ENCODE measurements at regions not wholly inside any gene's neighbourhood (a gene's known extent, or its start where the extent isn't known, plus 50 kb on each side); places are given as distances from the start of the nearest gene placed in this dataset.
"Not testable (repeated sequence)": the region's sequence is repeated elsewhere in the genome, so short reads cannot be mapped to it uniquely, and the experiment has no call there.

GRCh38 chr1:220453371-220453770 lies 74.6 kb upstream of the MARK1 start:
- Histone ChIP-seq H3K4me3 (ENCODE audit: low read depth in 1 of 3, low read length in 3 of 3) (no peak overlapping the region), H3K4me1 (ENCODE audit: control insufficient read depth in 3 of 3, insufficient read depth in 2 of 3, low read depth in 1 of 3, low read length in 2 of 3) (peaks cover 0 to 3% (median 0%) of the 10 kb centered on the region in 3 donors), H3K27me3 (ENCODE audit: control insufficient read depth in 3 of 3, insufficient read depth in 3 of 3, low read length in 3 of 3) (no peaks in the 10 kb centered on the region), H3K36me3 (ENCODE audit: control insufficient read depth in 3 of 3, insufficient read depth in 2 of 3, low read depth in 1 of 3, low read length in 3 of 3) (no peaks in the 10 kb centered on the region), H3K27ac (ENCODE audit: low read depth in 1 of 3, low read length in 2 of 3) (no peak overlapping the region), H3K9me3 (ENCODE audit: control insufficient read depth in 2 of 2, insufficient read depth in 1 of 2, low read depth in 1 of 2, low read length in 1 of 2) (no peaks in the 10 kb centered on the region)
- WGBS, 3 donors, result 75 to 85% (median 82%) methylated on average over 2 of the region's 2 CpGs
- DNase-seq, result no peak
- FAIRE-seq, result no peak

- DNase-seq, result peak; percentile 25 to 71
- Histone ChIP-seq H3K36me3 (ENCODE audit: control insufficient read depth in 3 of 3, insufficient read depth in 2 of 3, low read depth in 1 of 3, low read length in 3 of 3) (no peaks in the 10 kb centered on the region), H3K27me3 (ENCODE audit: control insufficient read depth in 3 of 3, insufficient read depth in 3 of 3, low read length in 3 of 3) (no peaks in the 10 kb centered on the region), H3K27ac (ENCODE audit: low read depth in 1 of 3, low read length in 2 of 3) (no peak overlapping the region), H3K4me3 (ENCODE audit: low read depth in 1 of 3, low read length in 3 of 3) (no peak overlapping the region), H3K4me1 (ENCODE audit: control insufficient read depth in 3 of 3, insufficient read depth in 2 of 3, low read depth in 1 of 3, low read length in 2 of 3) (no peaks in the 10 kb centered on the region), H3K9me3 (ENCODE audit: control insufficient read depth in 2 of 2, insufficient read depth in 1 of 2, low read depth in 1 of 2, low read length in 1 of 2) (no peaks in the 10 kb centered on the region)
- no peak for FAIRE-seq
- 18 to 27% (median 21%) methylated on average over 4 of the region's 4 CpGs for WGBS, 3 donors
Measured at GRCh38 chr1:220451532-220451931, 76.4 kb upstream of the MARK1 start.

DNA sequence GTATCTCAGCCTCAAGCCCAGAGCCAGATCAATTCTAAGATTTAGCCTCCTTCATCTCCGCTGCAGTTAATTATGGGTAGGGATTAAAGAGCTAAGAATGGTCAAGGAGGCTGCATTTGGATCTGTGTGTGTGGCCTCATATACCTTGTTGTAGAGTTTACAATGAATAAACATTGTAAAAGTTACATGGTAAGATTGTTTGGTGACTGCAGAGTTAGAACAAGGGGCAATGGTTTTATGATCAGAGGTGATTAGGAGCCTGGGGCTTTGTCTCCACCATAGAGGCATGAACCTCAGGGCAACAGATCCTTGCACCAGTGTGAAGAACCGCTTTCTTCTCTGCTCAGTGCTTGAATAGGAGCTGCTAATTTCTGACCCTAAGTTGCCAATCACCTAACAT lies 77.0 kb upstream of the MARK1 start:
- H3K36me3 ChIP-seq (ENCODE audit: control insufficient read depth in 3 of 3, insufficient read depth in 2 of 3, low read depth in 1 of 3, low read length in 3 of 3), result no peaks in the 10 kb centered on the region
- H3K27me3 ChIP-seq (ENCODE audit: control insufficient read depth in 3 of 3, insufficient read depth in 3 of 3, low read length in 3 of 3), result no peaks in the 10 kb centered on the region
- no peaks in the 10 kb centered on the region for H3K4me1 ChIP-seq (ENCODE audit: control insufficient read depth in 3 of 3, insufficient read depth in 2 of 3, low read depth in 1 of 3, low read length in 2 of 3)
- no peak for DNase-seq
- H3K27ac ChIP-seq (ENCODE audit: low read depth in 1 of 3, low read length in 2 of 3), result no peak overlapping the region
- no peak for FAIRE-seq
- WGBS, 3 donors, result 57 to 67% (median 64%) methylated on average over 2 of the region's 2 CpGs
- H3K9me3 ChIP-seq (ENCODE audit: control insufficient read depth in 2 of 2, insufficient read depth in 1 of 2, low read depth in 1 of 2, low read length in 1 of 2), result no peaks in the 10 kb centered on the region
- H3K4me3 ChIP-seq (ENCODE audit: low read depth in 1 of 3, low read length in 3 of 3), result no peak overlapping the region

GRCh38 chr1:220448217-220448616 lies 79.7 kb upstream of the MARK1 start:
- Histone ChIP-seq H3K4me3 (ENCODE audit: low read depth in 1 of 3, low read length in 3 of 3) (no peak overlapping the region), H3K4me1 (ENCODE audit: control insufficient read depth in 3 of 3, insufficient read depth in 2 of 3, low read depth in 1 of 3, low read length in 2 of 3) (no peaks in the 10 kb centered on the region), H3K27ac (ENCODE audit: low read depth in 1 of 3, low read length in 2 of 3) (no peak overlapping the region), H3K9me3 (ENCODE audit: control insufficient read depth in 2 of 2, insufficient read depth in 1 of 2, low read depth in 1 of 2, low read length in 1 of 2) (peaks cover 0 to 8% of the 10 kb centered on the region in 2 donors), H3K36me3 (ENCODE audit: control insufficient read depth in 3 of 3, insufficient read depth in 2 of 3, low read depth in 1 of 3, low read length in 3 of 3) (no peaks in the 10 kb centered on the region), H3K27me3 (ENCODE audit: control insufficient read depth in 3 of 3, insufficient read depth in 3 of 3, low read length in 3 of 3) (no peaks in the 10 kb centered on the region)
- 65 to 75% (median 72%) methylated on average over 4 of the region's 4 CpGs for WGBS, 3 donors
- no peak for FAIRE-seq
- DNase-seq, result no peak

- H3K4me1 ChIP-seq (ENCODE audit: control insufficient read depth in 3 of 3, insufficient read depth in 2 of 3, low read depth in 1 of 3, low read length in 2 of 3); H3K36me3 ChIP-seq (ENCODE audit: control insufficient read depth in 3 of 3, insufficient read depth in 2 of 3, low read depth in 1 of 3, low read length in 3 of 3); H3K9me3 ChIP-seq (ENCODE audit: control insufficient read depth in 2 of 2, insufficient read depth in 1 of 2, low read depth in 1 of 2, low read length in 1 of 2); H3K27ac ChIP-seq (ENCODE audit: low read depth in 1 of 3, low read length in 2 of 3); H3K27me3 ChIP-seq (ENCODE audit: control insufficient read depth in 3 of 3, insufficient read depth in 3 of 3, low read length in 3 of 3); FAIRE-seq; H3K4me3 ChIP-seq (ENCODE audit: low read depth in 1 of 3, low read length in 3 of 3): not testable (repeated sequence)
- WGBS, 3 donors, result 12 to 49% (median 35%) methylated on average over 3 of the region's 3 CpGs
- DNase-seq, result peak in 1 of 2 donors; percentile 10
Measured at GRCh38 chr1:220444586-220444985, 83.3 kb upstream of the MARK1 start.

- H3K27me3 ChIP-seq (ENCODE audit: control insufficient read depth in 3 of 3, insufficient read depth in 3 of 3, low read length in 3 of 3), result no peaks in the 10 kb centered on the region
- H3K4me3 ChIP-seq (ENCODE audit: low read depth in 1 of 3, low read length in 3 of 3), result no peak overlapping the region
- no peak overlapping the region for H3K27ac ChIP-seq (ENCODE audit: low read depth in 1 of 3, low read length in 2 of 3)
- 44 to 52% (median 46%) methylated on average over 3 of the region's 3 CpGs for WGBS, 3 donors
- FAIRE-seq, result no peak
- no peak for DNase-seq
- no peaks in the 10 kb centered on the region for H3K4me1 ChIP-seq (ENCODE audit: control insufficient read depth in 3 of 3, insufficient read depth in 2 of 3, low read depth in 1 of 3, low read length in 2 of 3)
- peaks cover 0 to 8% of the 10 kb centered on the region in 2 donors for H3K9me3 ChIP-seq (ENCODE audit: control insufficient read depth in 2 of 2, insufficient read depth in 1 of 2, low read depth in 1 of 2, low read length in 1 of 2)
- H3K36me3 ChIP-seq (ENCODE audit: control insufficient read depth in 3 of 3, insufficient read depth in 2 of 3, low read depth in 1 of 3, low read length in 3 of 3), result no peaks in the 10 kb centered on the region
Measured at GRCh38 chr1:220441211-220441610, 86.7 kb upstream of the MARK1 start.

GRCh38 chr1:220438741-220439140 lies 89.2 kb upstream of the MARK1 start:
- Histone ChIP-seq H3K4me3 (ENCODE audit: low read depth in 1 of 3, low read length in 3 of 3) (no peak overlapping the region), H3K4me1 (ENCODE audit: control insufficient read depth in 3 of 3, insufficient read depth in 2 of 3, low read depth in 1 of 3, low read length in 2 of 3) (no peaks in the 10 kb centered on the region), H3K9me3 (ENCODE audit: control insufficient read depth in 2 of 2, insufficient read depth in 1 of 2, low read depth in 1 of 2, low read length in 1 of 2) (no peaks in the 10 kb centered on the region), H3K27me3 (ENCODE audit: control insufficient read depth in 3 of 3, insufficient read depth in 3 of 3, low read length in 3 of 3) (no peaks in the 10 kb centered on the region), H3K27ac (ENCODE audit: low read depth in 1 of 3, low read length in 2 of 3) (no peak overlapping the region), H3K36me3 (ENCODE audit: control insufficient read depth in 3 of 3, insufficient read depth in 2 of 3, low read depth in 1 of 3, low read length in 3 of 3) (no peaks in the 10 kb centered on the region)
- FAIRE-seq (no peak), DNase-seq (no peak)
- WGBS, 3 donors, result 88 to 94% (median 89%) methylated on average over 2 of the region's 2 CpGs

GRCh38 chr1:220432408-220432807 lies 95.5 kb upstream of the MARK1 start:
- no peak for FAIRE-seq

DNA sequence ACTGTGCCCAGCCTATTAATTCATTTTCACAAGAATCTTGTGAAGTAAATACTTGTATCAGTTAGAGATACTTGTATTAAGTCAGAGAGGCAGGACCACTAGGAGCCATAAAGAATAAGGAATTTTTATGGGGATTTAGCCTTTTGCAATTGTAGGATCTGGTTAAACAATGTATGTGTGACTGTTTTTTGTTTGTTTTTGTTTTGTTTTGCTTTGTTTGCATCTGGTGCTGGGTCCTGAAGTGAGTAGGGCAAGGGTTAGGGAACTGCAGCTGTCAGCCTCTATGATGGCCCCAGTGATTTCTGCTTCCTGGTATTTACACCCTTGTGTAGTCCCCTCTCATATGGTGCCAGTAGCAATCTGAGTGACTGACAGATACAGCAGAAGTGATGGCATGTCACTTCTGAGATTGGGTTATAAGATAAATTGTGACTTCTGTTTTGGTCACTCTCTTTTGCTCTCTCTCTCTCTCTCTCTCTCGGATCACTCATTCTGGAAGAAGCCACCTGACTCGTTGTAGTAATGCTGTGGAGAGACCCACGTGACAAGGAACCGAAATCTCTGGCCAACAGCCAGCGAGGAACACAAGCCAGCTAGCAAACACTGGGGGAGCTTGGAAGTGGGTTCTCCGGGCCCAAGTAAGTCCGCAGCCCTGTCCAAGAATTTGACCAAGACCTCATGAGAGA lies 96.2 kb upstream of the MARK1 start:
- no peak for FAIRE-seq
- whole genome bisulfite sequencing, 3 donors, result 70 to 85% (median 77%) methylated on average over 7 of the region's 7 CpGs
- no peak overlapping the region for H3K27ac ChIP-seq (ENCODE audit: low read depth in 1 of 3, low read length in 2 of 3)

More at GRCh38 chr1:220432408-220432807, 95.5 kb upstream of the MARK1 start:
- H3K4me3 ChIP-seq (ENCODE audit: low read depth in 1 of 3, low read length in 3 of 3), result no peak overlapping the region
- no peak overlapping the region for H3K27ac ChIP-seq (ENCODE audit: low read depth in 1 of 3, low read length in 2 of 3)
- H3K36me3 ChIP-seq (ENCODE audit: control insufficient read depth in 3 of 3, insufficient read depth in 2 of 3, low read depth in 1 of 3, low read length in 3 of 3), result no peaks in the 10 kb centered on the region
- peak; percentile 24 to 29 for DNase-seq
- no peaks in the 10 kb centered on the region for H3K4me1 ChIP-seq (ENCODE audit: control insufficient read depth in 3 of 3, insufficient read depth in 2 of 3, low read depth in 1 of 3, low read length in 2 of 3)
- peaks cover 0 to 2% (median 0%) of the 10 kb centered on the region in 3 donors for H3K27me3 ChIP-seq (ENCODE audit: control insufficient read depth in 3 of 3, insufficient read depth in 3 of 3, low read length in 3 of 3)
- no peaks in the 10 kb centered on the region for H3K9me3 ChIP-seq (ENCODE audit: control insufficient read depth in 2 of 2, insufficient read depth in 1 of 2, low read depth in 1 of 2, low read length in 1 of 2)
- WGBS, 3 donors, result 91 to 100% (median 93%) methylated on average over 1 of the region's 1 CpG

More for the DNA sequence above, 96.2 kb upstream of the MARK1 start:
- H3K9me3 ChIP-seq (ENCODE audit: control insufficient read depth in 2 of 2, insufficient read depth in 1 of 2, low read depth in 1 of 2, low read length in 1 of 2), result no peaks in the 10 kb centered on the region
- no peak overlapping the region for H3K4me3 ChIP-seq (ENCODE audit: low read depth in 1 of 3, low read length in 3 of 3)
- no peaks in the 10 kb centered on the region for H3K4me1 ChIP-seq (ENCODE audit: control insufficient read depth in 3 of 3, insufficient read depth in 2 of 3, low read depth in 1 of 3, low read length in 2 of 3)
- H3K36me3 ChIP-seq (ENCODE audit: control insufficient read depth in 3 of 3, insufficient read depth in 2 of 3, low read depth in 1 of 3, low read length in 3 of 3), result no peaks in the 10 kb centered on the region
- DNase-seq, result no peak
- peaks cover 0 to 2% (median 0%) of the 10 kb centered on the region in 3 donors for H3K27me3 ChIP-seq (ENCODE audit: control insufficient read depth in 3 of 3, insufficient read depth in 3 of 3, low read length in 3 of 3)
